OCI-LY1 (cell line): ENCODE measurements at regions not wholly inside any gene's neighbourhood (a gene's known extent, or its start where the extent isn't known, plus 50 kb on each side); places are given as distances from the start of the nearest gene placed in this dataset.

ENCODE experiments used
- EZH2 ChIP-seq: fragments of 200-600 bp; sonication (generic), shearing (Covaris generic); IDR thresholded peaks from 2 replicates; pipeline ENCODE4 v1.8.0; 2017; ENCODE audit warnings: borderline replicate concordance, mixed run types, mild to moderate bottlenecking, antibody characterized with exemption, low read length, moderate library complexity, mixed read lengths
- TF ChIP-seq, protein P1 (sequence below): fragments of 200-600 bp; sonication (generic), shearing (Covaris generic); IDR thresholded peaks from 2 replicates; pipeline ENCODE4 v1.5.1; 2017; ENCODE audit warnings: mild to moderate bottlenecking, antibody characterized with exemption, low read length, moderate library complexity, mixed read lengths

DNA sequence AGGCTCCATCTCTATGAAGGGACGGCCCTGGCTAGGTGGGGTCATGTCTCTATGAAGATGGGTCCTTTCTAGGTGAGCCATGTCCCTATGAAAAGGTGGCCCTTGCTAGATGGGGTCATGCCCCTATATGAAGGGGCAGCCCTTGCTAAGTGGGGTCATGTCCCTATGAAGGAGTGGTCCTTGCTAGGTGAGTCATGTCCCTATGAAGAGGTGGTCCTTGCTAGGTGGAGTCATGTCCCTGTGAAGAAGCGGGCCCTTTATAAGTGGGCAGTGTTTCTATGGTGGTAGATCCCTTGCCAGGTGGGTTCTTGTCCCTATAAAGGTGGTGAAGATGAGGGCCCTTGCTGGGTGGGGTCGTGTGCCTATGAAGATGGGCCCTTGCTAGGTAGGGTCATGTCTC is 283.0 kb upstream of the IRX2 start:
- TF ChIP-seq, protein P1, sequence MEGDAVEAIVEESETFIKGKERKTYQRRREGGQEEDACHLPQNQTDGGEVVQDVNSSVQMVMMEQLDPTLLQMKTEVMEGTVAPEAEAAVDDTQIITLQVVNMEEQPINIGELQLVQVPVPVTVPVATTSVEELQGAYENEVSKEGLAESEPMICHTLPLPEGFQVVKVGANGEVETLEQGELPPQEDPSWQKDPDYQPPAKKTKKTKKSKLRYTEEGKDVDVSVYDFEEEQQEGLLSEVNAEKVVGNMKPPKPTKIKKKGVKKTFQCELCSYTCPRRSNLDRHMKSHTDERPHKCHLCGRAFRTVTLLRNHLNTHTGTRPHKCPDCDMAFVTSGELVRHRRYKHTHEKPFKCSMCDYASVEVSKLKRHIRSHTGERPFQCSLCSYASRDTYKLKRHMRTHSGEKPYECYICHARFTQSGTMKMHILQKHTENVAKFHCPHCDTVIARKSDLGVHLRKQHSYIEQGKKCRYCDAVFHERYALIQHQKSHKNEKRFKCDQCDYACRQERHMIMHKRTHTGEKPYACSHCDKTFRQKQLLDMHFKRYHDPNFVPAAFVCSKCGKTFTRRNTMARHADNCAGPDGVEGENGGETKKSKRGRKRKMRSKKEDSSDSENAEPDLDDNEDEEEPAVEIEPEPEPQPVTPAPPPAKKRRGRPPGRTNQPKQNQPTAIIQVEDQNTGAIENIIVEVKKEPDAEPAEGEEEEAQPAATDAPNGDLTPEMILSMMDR: no peak
- TF ChIP-seq EZH2: no peak
